ENCODE measurements at regions not wholly inside any gene's neighbourhood (a gene's known extent, or its start where the extent isn't known, plus 50 kb on each side); places are given as distances from the start of the nearest gene placed in this dataset.

DNA sequence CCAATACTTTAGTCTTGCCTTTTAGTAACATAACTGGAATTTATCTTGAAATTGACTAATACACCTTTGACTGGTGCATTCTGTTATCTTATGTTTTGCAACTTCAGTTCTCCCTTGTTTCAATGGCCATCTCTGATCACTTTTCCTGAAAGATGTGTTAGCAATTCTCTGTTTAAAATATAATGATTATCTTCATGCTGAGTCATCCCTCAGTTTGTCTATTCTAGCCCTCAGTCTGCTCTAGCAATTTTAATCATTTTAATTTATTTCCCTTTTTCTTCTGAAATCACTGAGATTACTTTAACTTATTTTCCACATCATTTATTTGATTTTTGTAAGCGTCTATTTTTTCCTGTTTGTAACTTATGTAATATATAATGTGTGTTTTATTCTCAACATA is 221.9 kb upstream of the PDGFD start:
- no peak for DNase-seq
- TF ChIP-seq POLR2A (IDR thresholded peaks at IDR 0.05; ENCODE audit: low read length) (no peak), GATA1 (IDR thresholded peaks at IDR 0.05; ENCODE audit: low read depth, low read length) (no peak)

DNA sequence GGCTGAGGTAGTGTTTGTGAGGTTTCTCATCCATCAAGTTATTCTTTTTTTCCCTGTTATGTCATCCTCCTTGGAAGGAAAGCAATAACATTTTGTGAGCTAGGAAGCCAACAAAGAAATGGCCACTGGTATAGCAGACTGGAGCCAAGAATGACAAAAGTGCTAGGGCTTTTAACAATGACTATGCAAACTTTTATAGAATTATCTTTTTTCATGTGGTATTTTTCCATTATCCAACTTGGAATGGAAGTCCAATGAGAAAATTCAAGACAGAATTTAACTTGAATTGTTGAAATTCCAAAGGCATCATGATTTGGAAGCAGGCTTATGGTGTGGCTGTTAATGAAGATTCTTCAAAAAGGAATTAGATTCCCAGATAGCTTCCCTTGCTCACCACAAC is 216.4 kb upstream of the PDGFD start:
- no peak for TF ChIP-seq POLR2A (IDR thresholded peaks at IDR 0.05; ENCODE audit: low read length)
- no peak for TF ChIP-seq GATA1 (IDR thresholded peaks at IDR 0.05; ENCODE audit: low read depth, low read length)
- DNase-seq: no peak

GRCh38 chr11:104372111-104372510 is 208.2 kb upstream of the PDGFD start:
- no peak for DNase-seq
- TF ChIP-seq GATA1 (IDR thresholded peaks at IDR 0.05; ENCODE audit: low read depth, low read length): no peak
- no peak for TF ChIP-seq POLR2A (IDR thresholded peaks at IDR 0.05; ENCODE audit: low read length)

- no peak for DNase-seq
- TF ChIP-seq POLR2A (IDR thresholded peaks at IDR 0.05; ENCODE audit: low read length) (no peak), GATA1 (IDR thresholded peaks at IDR 0.05; ENCODE audit: low read depth, low read length) (no peak)
These were observed 206.5 kb upstream of the PDGFD start for GRCh38 chr11:104370478-104370877.

DNA sequence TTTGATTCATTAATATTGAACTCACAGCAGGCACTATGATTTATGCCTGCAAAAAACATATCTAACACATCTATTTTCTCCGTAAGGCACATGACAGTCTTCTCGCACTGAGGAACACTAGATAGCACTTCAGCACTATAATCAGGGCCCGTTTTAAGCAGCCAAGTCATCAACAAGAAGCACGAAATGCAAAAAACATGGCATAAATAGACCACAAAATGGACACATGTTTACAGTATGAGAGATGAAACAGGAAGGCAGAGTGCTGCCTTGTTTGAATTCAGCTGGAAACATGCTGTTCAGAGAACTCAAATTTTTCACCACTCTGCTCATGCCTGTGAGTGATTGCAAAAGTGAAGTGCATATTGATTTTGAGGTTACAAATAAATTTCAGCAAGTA is 205.8 kb upstream of the PDGFD start:
- no peak for DNase-seq
- no peak for TF ChIP-seq GATA1 (IDR thresholded peaks at IDR 0.05; ENCODE audit: low read depth, low read length)
- no peak for TF ChIP-seq POLR2A (IDR thresholded peaks at IDR 0.05; ENCODE audit: low read length)

DNA sequence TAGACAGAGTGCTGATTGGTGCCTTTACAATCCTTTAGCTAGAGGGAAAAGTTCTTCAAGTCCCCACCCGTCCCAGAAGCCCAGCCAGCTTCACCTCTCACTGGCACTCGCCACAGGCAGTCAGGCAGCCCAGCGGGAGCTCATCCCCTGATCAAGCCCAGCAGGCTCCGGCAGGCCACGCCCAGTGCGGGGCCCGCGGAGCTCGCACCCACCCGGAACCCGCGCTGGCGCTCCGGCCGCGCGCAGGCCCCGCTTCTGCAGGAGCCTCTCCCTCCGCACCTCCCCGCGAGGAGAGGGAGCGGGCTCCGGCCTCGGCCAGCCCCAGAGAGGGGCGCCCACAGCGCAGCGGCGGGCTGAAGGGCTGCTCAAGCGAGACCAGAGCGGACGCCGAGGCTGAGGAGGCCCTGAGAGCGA is 202.4 kb upstream of the PDGFD start:
- TF ChIP-seq POLR2A (IDR thresholded peaks at IDR 0.05; ENCODE audit: low read length) (no peak), GATA1 (IDR thresholded peaks at IDR 0.05; ENCODE audit: low read depth, low read length) (no peak)
- no peak for DNase-seq

- no peak for DNase-seq
- no peak for TF ChIP-seq POLR2A (IDR thresholded peaks at IDR 0.05; ENCODE audit: low read length)
These were observed 201.7 kb upstream of the PDGFD start for GRCh38 chr11:104365676-104366075.

- TF ChIP-seq POLR2A (IDR thresholded peaks at IDR 0.05; ENCODE audit: low read length) (no peak), GATA1 (IDR thresholded peaks at IDR 0.05; ENCODE audit: low read depth, low read length) (no peak)
These were observed 198.0 kb upstream of the PDGFD start for GRCh38 chr11:104361975-104362374.

GRCh38 chr11:104352036-104352435 is 188.1 kb upstream of the PDGFD start:
- DNase-seq: no peak
- TF ChIP-seq POLR2A (IDR thresholded peaks at IDR 0.05; ENCODE audit: low read length): no peak
- TF ChIP-seq GATA1 (IDR thresholded peaks at IDR 0.05; ENCODE audit: low read depth, low read length): no peak

More at GRCh38 chr11:104361975-104362374, 198.0 kb upstream of the PDGFD start:
- no peak for DNase-seq

- DNase-seq: peak; percentile 3 to 4
- TF ChIP-seq POLR2A (IDR thresholded peaks at IDR 0.05; ENCODE audit: low read length) (no peak), GATA1 (IDR thresholded peaks at IDR 0.05; ENCODE audit: low read depth, low read length) (no peak)
These were observed 179.6 kb upstream of the PDGFD start for GRCh38 chr11:104343578-104343977.

GRCh38 chr11:104340590-104340989 is 176.6 kb upstream of the PDGFD start:
- TF ChIP-seq POLR2A (IDR thresholded peaks at IDR 0.05; ENCODE audit: low read length): no peak
- TF ChIP-seq GATA1 (IDR thresholded peaks at IDR 0.05; ENCODE audit: low read depth, low read length): no peak
- no peak for DNase-seq

DNA sequence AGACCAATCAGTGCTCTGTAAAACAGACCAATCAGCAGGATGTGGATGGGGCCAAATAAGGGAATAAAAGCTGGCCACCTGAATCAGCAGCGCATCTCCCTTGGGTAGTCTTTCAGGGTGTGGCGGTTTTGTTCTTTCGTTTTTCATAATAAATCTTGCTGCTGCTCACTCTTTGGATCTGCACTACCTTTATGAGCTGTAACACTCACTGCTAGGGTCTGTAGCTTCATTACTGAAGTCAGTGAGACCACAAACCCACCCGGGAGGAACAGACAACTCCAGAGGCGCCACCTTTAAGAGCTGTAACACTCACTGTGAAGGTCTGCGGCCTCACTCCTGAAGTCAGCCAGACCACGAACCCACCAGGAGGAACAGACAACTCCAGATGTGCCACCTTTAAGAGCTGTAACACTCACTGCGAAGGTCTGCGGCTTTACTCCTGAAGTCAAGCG is 175.5 kb upstream of the PDGFD start:
- no peak for DNase-seq
- TF ChIP-seq POLR2A (IDR thresholded peaks at IDR 0.05; ENCODE audit: low read length) (no peak), GATA1 (IDR thresholded peaks at IDR 0.05; ENCODE audit: low read depth, low read length) (no peak)

DNA sequence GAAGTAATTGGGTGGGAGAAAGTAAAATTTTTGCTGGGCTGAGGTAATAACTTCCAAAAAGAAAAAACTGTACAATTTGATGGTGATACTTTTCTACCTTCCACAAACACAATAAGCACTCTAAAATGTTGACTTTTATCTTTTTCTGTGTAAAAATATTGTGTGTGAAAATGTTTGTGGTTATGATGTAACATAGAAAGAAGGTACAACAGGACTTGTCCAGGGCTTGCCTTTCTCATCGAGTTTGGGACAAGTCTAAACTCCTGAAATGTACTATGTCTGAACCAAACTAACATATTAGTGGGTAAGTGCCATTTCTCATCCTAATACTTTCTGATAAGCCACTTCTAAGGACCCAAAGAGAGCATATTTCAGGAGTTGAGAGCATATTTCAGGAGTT is 174.2 kb upstream of the PDGFD start:
- TF ChIP-seq POLR2A (IDR thresholded peaks at IDR 0.05; ENCODE audit: low read length) (no peak), GATA1 (IDR thresholded peaks at IDR 0.05; ENCODE audit: low read depth, low read length) (no peak)
- no peak for DNase-seq

- TF ChIP-seq GATA1 (IDR thresholded peaks at IDR 0.05; ENCODE audit: low read depth, low read length) (no peak), POLR2A (IDR thresholded peaks at IDR 0.05; ENCODE audit: low read length) (no peak)
- DNase-seq: no peak
These were observed 173.3 kb upstream of the PDGFD start for GRCh38 chr11:104337273-104337672.

DNA sequence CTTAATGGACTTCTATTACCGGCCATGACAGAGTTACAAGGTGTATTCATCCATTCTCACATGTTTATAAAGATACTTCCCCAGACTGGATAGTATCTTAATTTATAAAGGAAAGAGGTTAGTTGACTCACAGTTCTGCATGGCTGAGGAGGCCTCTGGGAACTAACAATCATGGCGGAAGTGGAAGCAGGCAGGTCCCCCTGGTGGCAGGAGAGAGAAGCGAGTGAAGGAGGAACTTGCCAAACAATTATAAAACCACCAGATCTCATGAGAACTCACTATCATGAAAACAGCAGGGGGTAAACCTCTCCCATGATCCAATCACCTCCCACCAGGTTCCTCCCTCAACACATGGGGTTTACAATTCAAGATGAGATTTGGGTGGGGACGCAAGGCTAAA is 170.0 kb upstream of the PDGFD start:
- DNase-seq: peak; percentile 32 to 65

GRCh38 chr11:104332110-104332509 is 168.2 kb upstream of the PDGFD start:
- TF ChIP-seq GATA1 (IDR thresholded peaks at IDR 0.05; ENCODE audit: low read depth, low read length): no peak
- TF ChIP-seq POLR2A (IDR thresholded peaks at IDR 0.05; ENCODE audit: low read length): no peak
- DNase-seq: peak; percentile 19 to 29

More for the DNA sequence above, 170.0 kb upstream of the PDGFD start:
- TF ChIP-seq GATA1 (IDR thresholded peaks at IDR 0.05; ENCODE audit: low read depth, low read length) (no peak), POLR2A (IDR thresholded peaks at IDR 0.05; ENCODE audit: low read length) (no peak)
